Activated CD4-positive, alpha-beta T cell treated with anti-CD3 and anti-CD28 coated beads, Interleukin-10, Interleukin-2, amounts not matched to agents 100 ng/mL and 50 ng/mL, durations not matched to agents 16 hours and 8 hours (primary cell): ENCODE measurements at regions not wholly inside any gene's neighbourhood (a gene's known extent, or its start where the extent isn't known, plus 50 kb on each side); places are given as distances from the start of the nearest gene placed in this dataset.

Experiments used
- DNase-seq: peaks from one replicate; pipeline ENCODE4 v3.0.0-alpha.2; 2020

DNA sequence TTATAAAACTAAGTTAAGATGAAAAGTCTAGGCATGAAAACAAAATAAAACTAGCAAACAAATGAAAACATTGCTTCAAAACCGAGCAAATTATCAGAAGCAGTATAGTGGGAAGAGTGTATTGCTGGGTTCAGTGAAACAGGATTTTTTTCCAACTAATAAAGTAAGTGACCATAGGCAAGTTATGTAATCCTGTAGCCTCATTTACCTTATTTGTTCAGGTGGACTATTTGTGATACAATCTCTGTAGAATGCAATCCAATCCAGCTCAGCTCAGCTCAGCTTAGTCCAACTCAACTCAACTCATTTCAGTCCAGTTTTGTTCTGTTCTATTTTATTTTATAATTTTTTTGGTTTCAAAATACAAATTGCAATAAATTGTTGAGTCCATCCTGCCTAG, 276.7 kb upstream of the LRIG3 start:
- no peak for DNase-seq

DNA sequence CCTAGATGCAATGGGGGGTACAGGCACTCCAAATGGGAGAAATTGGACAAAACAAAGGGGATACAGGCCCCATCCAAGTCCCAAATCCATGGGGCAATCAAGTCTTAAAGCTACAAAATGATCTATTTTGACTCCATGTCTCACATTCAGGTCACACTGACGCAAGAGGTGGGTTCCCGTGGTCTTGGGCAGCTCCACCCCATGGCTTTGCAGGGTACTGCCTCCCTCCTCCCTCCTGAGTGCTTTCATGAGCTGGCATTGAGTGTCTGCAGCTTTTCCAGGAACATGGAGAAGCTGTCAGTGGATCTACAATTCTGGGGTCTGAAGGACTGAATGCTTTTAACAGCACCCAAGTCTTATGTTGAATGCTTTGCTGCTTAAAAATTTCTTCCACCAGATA, 274.5 kb upstream of the LRIG3 start:
- DNase-seq: no peak

DNA sequence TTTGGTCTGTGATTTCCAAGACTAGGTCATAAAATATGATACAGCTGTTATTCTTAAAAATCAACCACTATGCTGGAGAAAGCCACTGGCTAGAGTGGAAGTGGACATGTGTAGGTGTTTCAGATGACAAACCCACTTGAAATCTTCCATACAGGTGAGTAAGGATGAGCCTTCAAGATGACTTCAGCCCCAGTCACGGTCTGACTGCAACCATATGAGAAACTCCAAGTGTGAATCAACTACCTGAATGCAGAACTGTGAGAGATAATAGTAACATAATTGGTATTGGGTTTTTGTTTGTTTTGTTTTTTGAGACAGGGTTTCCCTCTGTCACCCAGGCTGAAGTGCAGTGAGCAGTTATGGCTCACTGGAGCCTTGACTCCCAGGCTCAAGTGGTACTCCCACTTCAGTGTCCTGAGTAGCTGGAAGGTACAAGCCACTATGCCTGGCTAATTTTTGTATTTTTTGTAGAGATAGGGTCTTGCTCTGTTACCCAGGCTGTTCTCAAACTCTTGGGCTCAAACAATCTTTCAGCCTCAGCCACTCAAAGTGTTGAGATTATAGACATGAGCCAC, 273.3 kb upstream of the LRIG3 start:
- no peak for DNase-seq

DNA sequence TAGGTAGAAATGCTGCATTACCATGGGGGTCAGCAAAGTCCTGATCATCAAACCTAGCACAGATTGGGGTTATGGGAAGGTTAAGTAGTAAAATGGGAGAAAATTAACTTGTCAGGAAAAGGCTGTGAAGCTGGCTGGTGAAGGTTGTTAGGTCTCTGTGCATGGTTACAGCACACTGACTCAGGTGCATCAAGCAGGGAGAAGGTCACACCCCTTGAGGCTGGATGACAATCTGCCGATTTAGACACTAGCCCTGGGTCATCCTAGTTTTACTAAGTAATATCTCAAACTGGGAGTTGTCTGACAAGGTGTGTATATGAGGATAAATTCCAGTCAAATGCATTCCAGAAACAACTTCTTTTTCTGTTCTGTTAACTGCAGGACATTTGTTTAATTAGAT, 271.1 kb upstream of the LRIG3 start:
- DNase-seq: no peak

DNA sequence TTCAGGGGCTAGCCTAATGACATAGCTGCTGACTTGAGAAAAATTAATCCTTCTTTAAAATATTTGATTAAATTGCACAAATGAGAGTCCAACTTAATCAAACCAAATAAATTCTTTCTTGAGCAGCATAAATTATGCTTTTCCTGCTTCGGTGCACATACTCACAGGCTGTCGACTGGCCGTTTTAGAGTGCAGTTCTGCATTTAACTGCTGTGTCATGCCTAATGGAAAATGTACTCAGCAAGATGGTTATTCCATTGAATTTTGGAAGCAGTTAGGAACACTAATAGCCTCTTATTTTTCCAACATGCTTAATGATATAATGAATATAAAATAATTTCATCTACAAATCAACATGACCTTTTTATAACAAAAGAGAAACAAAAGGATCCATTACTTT, 266.1 kb upstream of the LRIG3 start:
- DNase-seq: no peak

DNA sequence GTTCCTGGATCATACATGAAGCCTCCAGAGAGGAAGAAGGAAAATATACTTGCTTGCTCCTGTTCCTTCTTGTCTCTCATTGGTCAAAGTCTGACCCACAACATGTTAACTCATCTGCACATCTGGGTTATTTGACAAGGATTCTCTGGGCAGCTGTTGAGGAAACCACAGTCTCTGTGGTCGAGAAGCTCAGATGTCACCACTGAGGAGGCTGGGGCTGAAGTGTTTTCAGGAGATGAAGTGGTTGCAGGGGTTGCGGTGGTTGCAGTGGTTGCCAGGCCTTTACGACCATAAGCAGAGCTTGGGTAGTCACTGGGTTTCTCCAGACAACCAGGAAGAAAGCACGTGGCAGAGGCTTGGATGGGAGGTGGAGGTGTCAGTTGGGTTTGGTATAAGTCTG, 265.0 kb upstream of the LRIG3 start:
- no peak for DNase-seq

GRCh38 chr12:59182658-59183455, 262.6 kb upstream of the LRIG3 start:
- DNase-seq: no peak

GRCh38 chr12:59182191-59182590, 261.9 kb upstream of the LRIG3 start:
- peak; percentile 40 for DNase-seq

GRCh38 chr12:59181196-59181777, 261.0 kb upstream of the LRIG3 start:
- no peak for DNase-seq

DNA sequence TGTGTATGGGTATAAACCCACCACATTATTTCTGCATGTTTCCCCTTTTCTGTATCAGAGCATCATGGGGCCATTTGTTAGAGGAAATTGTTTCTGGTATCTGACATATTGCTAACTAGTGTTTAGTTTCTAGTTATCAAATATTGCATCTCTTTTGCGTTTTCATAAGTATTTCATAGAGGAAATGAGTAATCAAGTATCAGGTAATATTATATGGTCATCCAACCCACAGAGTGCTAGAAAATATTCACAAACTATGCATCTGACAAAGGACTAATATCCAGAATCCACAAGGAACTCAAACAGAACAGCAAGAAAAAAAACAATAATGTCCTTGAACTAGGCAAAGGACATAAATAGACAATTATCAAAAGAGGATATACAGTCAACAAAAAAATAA, 258.9 kb upstream of the LRIG3 start:
- DNase-seq: no peak

DNA sequence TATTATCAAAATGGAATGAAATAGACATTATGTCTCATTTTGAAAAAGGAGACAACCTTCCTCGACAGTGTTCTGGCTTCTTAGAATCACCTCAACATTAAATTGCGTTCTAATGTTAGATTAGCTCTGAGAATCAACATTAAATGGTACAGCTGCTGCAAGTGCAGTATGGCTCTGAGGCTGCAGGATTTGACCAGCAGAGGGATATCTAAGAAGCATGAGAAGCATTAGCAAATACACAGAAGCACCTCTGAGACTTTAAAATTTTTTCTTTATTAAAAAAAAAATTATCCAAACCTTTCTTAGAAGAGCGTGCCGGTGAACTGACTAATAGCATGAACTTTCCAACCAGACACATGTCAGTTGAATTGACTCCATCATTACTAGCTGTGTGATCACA, 253.4 kb upstream of the LRIG3 start:
- DNase-seq: no peak

GRCh38 chr12:59168647-59169046, 248.3 kb upstream of the LRIG3 start:
- DNase-seq: no peak

- DNase-seq: no peak
Measured at GRCh38 chr12:59166457-59166856, 246.2 kb upstream of the LRIG3 start.

GRCh38 chr12:59164991-59165718, 244.9 kb upstream of the LRIG3 start:
- DNase-seq: peak; percentile 6

DNA sequence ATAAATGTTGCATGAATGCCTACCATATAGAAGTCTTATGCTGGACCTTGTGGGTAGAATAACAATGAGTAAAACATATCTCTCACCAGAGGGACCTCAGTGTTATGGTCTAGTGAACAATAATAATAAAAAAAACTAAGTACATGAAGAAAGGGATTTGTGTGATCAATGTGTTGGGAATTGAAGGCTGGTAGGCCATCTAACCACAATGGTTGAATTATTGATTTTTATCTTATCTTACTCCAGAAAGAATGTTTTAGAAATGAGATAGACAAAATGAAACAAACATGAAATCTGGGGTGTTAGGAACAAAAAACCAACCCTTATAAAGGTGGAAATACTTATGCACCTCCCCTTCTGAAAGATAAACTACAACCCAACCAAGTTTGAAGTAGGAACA, 243.9 kb upstream of the LRIG3 start:
- DNase-seq: no peak

DNA sequence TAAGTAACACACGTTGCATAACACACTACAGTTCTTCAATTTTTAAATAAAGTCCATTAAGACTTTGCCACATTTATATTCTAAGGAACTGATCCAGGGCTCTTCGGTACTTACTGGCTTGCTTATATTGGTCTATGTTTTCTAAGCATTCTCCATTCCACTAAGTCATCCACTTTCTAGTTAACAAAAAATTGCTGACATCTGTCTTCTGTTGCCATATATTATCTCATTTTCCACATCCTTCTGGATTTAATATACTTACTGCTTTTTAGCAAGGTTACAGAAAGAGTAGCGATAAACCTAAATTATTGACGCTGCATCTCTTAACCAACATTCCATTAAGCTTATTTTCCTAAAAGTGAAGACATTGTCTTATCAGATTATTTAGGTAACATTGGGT, 238.4 kb upstream of the LRIG3 start:
- no peak for DNase-seq

GRCh38 chr12:59158066-59158465, 237.8 kb upstream of the LRIG3 start:
- DNase-seq: no peak

DNA sequence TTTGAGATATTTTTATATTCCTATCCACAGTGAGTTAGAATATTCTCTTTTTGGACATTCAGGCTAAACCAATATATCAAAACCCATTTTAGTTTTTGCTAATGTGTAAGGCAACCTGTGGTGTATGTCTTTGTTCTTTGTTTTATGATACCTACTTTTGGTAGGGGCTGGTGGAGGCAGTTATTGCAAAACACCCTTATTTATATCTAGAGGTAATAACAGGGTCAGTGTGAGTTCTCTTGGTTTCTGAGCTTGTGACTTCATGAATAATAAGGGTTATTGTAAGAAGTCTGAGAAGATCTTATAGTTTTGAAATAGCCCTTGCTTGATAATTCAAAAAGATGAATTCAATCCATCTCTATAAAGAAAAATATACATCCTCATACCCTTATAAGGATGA, 235.1 kb upstream of the LRIG3 start:
- no peak for DNase-seq

GRCh38 chr12:59151243-59151642, 230.9 kb upstream of the LRIG3 start:
- DNase-seq: no peak

GRCh38 chr12:59149995-59150642, 229.8 kb upstream of the LRIG3 start:
- DNase-seq: peak; percentile 74

- no peak for DNase-seq
Measured at GRCh38 chr12:59147791-59148190, 227.5 kb upstream of the LRIG3 start.

DNA sequence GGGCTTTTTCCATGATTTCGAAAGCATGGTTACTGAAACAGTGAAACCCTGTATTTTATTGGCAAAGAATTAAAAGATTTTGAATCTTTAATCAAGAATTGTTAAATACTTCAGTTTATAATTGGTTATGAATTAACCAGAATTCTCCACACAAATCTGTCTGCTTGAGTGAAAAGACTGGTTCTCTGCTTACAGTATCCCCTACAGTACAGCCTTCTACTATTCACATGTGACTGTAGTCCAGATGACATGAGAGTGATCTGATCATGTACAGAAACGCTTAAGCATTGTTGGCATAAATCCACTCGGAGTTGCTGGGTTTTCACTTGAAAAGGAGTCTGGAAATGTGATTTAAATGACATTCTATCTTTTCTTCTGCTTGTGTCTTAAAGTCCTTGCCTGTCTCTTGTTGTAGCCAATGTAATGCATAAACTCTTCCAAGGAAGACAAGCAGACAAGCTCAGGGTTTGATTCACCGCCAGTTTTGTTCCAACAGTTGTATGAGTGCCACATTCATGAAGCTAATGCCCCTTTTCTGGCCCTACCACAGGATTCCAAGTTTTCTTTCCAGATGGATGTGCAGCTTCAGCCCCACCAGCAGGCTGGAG, 222.0 kb upstream of the LRIG3 start:
- no peak for DNase-seq

- DNase-seq: no peak
Measured at GRCh38 chr12:59134750-59135149, 214.4 kb upstream of the LRIG3 start.
